ENCODE measurements at regions not wholly inside any gene's neighbourhood (a gene's known extent, or its start where the extent isn't known, plus 50 kb on each side); places are given as distances from the start of the nearest gene placed in this dataset.
"Not testable (repeated sequence)": the region's sequence is repeated elsewhere in the genome, so short reads cannot be mapped to it uniquely, and the experiment has no call there.

DNA sequence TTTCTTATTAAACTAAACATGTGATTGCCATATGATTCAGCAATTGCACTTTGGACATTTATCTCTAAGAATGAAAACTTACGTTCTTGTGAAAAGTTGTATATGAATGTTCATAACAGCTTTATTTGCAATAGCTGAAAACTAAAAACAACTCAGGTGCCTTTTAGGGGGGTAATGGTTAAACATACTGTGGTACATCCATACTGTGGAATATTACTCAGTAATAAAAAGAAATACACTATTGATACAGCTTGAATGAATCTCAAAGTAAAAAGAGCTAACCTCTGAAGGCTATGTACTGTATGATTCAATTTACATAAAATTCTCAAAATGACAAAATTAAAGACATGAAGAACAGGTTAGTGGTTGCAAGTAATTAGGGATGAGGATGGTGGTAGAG is 339.5 kb upstream of the PAPPA start:
- no peak overlapping the region for H3K9ac ChIP-seq (ENCODE audit: low read length)
- no peak overlapping the region for H3K4me3 ChIP-seq (ENCODE audit: insufficient read depth, low read length, poor library complexity, severe bottlenecking)
- H3K4me2 ChIP-seq (ENCODE audit: low read depth, low read length, poor library complexity, severe bottlenecking): no peak overlapping the region
- no peak overlapping the region for H2AFZ ChIP-seq (ENCODE audit: low read depth, low read length, severe bottlenecking)
- H3F3A ChIP-seq (ENCODE audit: insufficient read depth): no peaks in the 10 kb centered on the region
- no peaks in the 10 kb centered on the region for H3K9me3 ChIP-seq (ENCODE audit: insufficient read depth, low read length)
- H3K79me2 ChIP-seq (ENCODE audit: insufficient read depth, low read length): no peaks in the 10 kb centered on the region
- TF ChIP-seq CTCF (IDR thresholded peaks at IDR 0.05; ENCODE audit: insufficient read depth, low read length, poor library complexity, severe bottlenecking): no peak
- TF ChIP-seq EZH2phosphoT487 (conservative IDR thresholded peaks at IDR 0.05; ENCODE audit: low read length): no peak
- no peaks in the 10 kb centered on the region for H3K9me2 ChIP-seq (replicated peaks; ENCODE audit: insufficient read depth, low read length)
- H3K27me3 ChIP-seq (ENCODE audit: low read length): no peaks in the 10 kb centered on the region
- H4K20me1 ChIP-seq (ENCODE audit: low read depth, low read length): no peaks in the 10 kb centered on the region
- no peaks in the 10 kb centered on the region for H3K36me3 ChIP-seq (ENCODE audit: low read length)
- no peak overlapping the region for H3K27ac ChIP-seq (ENCODE audit: low read depth, low read length)

- Histone ChIP-seq H3K36me3 (ENCODE audit: low read length) (no peaks in the 10 kb centered on the region), H3K79me2 (ENCODE audit: insufficient read depth, low read length) (no peaks in the 10 kb centered on the region), H3K4me2 (ENCODE audit: low read depth, low read length, poor library complexity, severe bottlenecking) (no peak overlapping the region), H3K9me2 (replicated peaks; ENCODE audit: insufficient read depth, low read length) (no peaks in the 10 kb centered on the region), H3K27me3 (ENCODE audit: low read length) (no peaks in the 10 kb centered on the region), H3K9me3 (ENCODE audit: insufficient read depth, low read length) (no peaks in the 10 kb centered on the region), H3K9ac (ENCODE audit: low read length) (no peak overlapping the region), H3K4me3 (ENCODE audit: insufficient read depth, low read length, poor library complexity, severe bottlenecking) (no peak overlapping the region), H2AFZ (ENCODE audit: low read depth, low read length, severe bottlenecking) (no peak overlapping the region), H4K20me1 (ENCODE audit: low read depth, low read length) (no peaks in the 10 kb centered on the region), H3K27ac (ENCODE audit: low read depth, low read length) (no peak overlapping the region), H3F3A (ENCODE audit: insufficient read depth) (no peaks in the 10 kb centered on the region)
- no peak for TF ChIP-seq EZH2phosphoT487 (conservative IDR thresholded peaks at IDR 0.05; ENCODE audit: low read length)
- no peak for TF ChIP-seq CTCF (IDR thresholded peaks at IDR 0.05; ENCODE audit: insufficient read depth, low read length, poor library complexity, severe bottlenecking)
These were observed 337.8 kb upstream of the PAPPA start for GRCh38 chr9:115815786-115816185.

GRCh38 chr9:115818651-115819050 is 334.9 kb upstream of the PAPPA start:
- not testable (repeated sequence) for H3K27ac ChIP-seq (ENCODE audit: low read depth, low read length); H3K9ac ChIP-seq (ENCODE audit: low read length); H3K79me2 ChIP-seq (ENCODE audit: insufficient read depth, low read length); H3K9me2 ChIP-seq (replicated peaks; ENCODE audit: insufficient read depth, low read length); H3K36me3 ChIP-seq (ENCODE audit: low read length); H3K9me3 ChIP-seq (ENCODE audit: insufficient read depth, low read length); H3K4me3 ChIP-seq (ENCODE audit: insufficient read depth, low read length, poor library complexity, severe bottlenecking); H3K4me2 ChIP-seq (ENCODE audit: low read depth, low read length, poor library complexity, severe bottlenecking); H2AFZ ChIP-seq (ENCODE audit: low read depth, low read length, severe bottlenecking); H3F3A ChIP-seq (ENCODE audit: insufficient read depth); H4K20me1 ChIP-seq (ENCODE audit: low read depth, low read length); H3K27me3 ChIP-seq (ENCODE audit: low read length)

DNA sequence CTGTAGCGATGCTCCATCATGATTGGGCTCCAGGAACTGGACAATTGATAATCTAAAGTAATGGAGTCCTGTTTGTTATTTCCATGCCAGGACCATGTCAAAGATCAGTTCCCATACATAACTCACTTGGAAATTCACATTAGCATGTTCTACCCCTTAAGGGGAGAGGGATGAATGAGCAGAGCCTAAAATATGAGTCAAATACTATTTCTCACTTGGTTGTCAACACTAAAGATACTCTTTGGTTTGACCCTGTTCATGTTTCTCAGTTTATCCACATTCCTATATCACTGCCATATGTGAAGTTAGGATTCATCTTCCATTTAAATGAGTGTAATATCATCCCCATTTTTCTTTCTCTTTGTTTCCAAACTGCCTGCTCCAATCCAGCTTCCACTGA is 321.6 kb upstream of the PAPPA start:
- no peak for TF ChIP-seq EZH2phosphoT487 (conservative IDR thresholded peaks at IDR 0.05; ENCODE audit: low read length)
- no peak for TF ChIP-seq CTCF (IDR thresholded peaks at IDR 0.05; ENCODE audit: insufficient read depth, low read length, poor library complexity, severe bottlenecking)

More for the DNA sequence above, 321.6 kb upstream of the PAPPA start:
- Histone ChIP-seq H3K4me3 (ENCODE audit: insufficient read depth, low read length, poor library complexity, severe bottlenecking) (no peak overlapping the region), H3K36me3 (ENCODE audit: low read length) (no peaks in the 10 kb centered on the region), H2AFZ (ENCODE audit: low read depth, low read length, severe bottlenecking) (no peak overlapping the region), H3K9me3 (ENCODE audit: insufficient read depth, low read length) (no peaks in the 10 kb centered on the region), H3K9ac (ENCODE audit: low read length) (no peak overlapping the region), H3K27ac (ENCODE audit: low read depth, low read length) (no peak overlapping the region), H3K4me2 (ENCODE audit: low read depth, low read length, poor library complexity, severe bottlenecking) (no peak overlapping the region), H3K9me2 (replicated peaks; ENCODE audit: insufficient read depth, low read length) (no peaks in the 10 kb centered on the region), H4K20me1 (ENCODE audit: low read depth, low read length) (no peaks in the 10 kb centered on the region), H3K27me3 (ENCODE audit: low read length) (no peaks in the 10 kb centered on the region), H3K79me2 (ENCODE audit: insufficient read depth, low read length) (no peaks in the 10 kb centered on the region), H3F3A (ENCODE audit: insufficient read depth) (no peaks in the 10 kb centered on the region)
